GM19467 (cell line): ENCODE measurements at regions not wholly inside any gene's neighbourhood (a gene's known extent, or its start where the extent isn't known, plus 50 kb on each side); places are given as distances from the start of the nearest gene placed in this dataset.
"Not testable (repeated sequence)": the region's sequence is repeated elsewhere in the genome, so short reads cannot be mapped to it uniquely, and the experiment has no call there.

Source experiments
- ATAC-seq: cut with Tn5 transposase; IDR thresholded peaks from one replicate; pipeline ENCODE4 v1.9.1; 2021; ENCODE audit warnings: mild to moderate bottlenecking, moderate library complexity; ENCODE audit not compliant: unreplicated experiment

- no peak for ATAC-seq
Measured at GRCh38 chr16:73965591-73965990, 331.0 kb upstream of the PSMD7 start.

GRCh38 chr16:73956587-73957494, 339.8 kb upstream of the PSMD7 start:
- no peak for ATAC-seq

GRCh38 chr16:73955702-73956101, 340.9 kb upstream of the PSMD7 start:
- no peak for ATAC-seq

GRCh38 chr16:73955255-73955654, 341.4 kb upstream of the PSMD7 start:
- no peak for ATAC-seq

GRCh38 chr16:73951481-73951880, 345.1 kb upstream of the PSMD7 start:
- no peak for ATAC-seq

- ATAC-seq = no peak
Measured at GRCh38 chr16:73949574-73950320, 346.9 kb upstream of the PSMD7 start.

- no peak for ATAC-seq
Measured at GRCh38 chr16:73945631-73946030, 351.0 kb upstream of the PSMD7 start.

- not testable (repeated sequence) for ATAC-seq
Measured at GRCh38 chr16:73943184-73943583, 353.4 kb upstream of the PSMD7 start.

GRCh38 chr16:73940786-73941185, 355.8 kb upstream of the PSMD7 start:
- ATAC-seq = not testable (repeated sequence)

GRCh38 chr16:73923951-73924350, 372.7 kb upstream of the PSMD7 start:
- no peak for ATAC-seq

- no peak for ATAC-seq
Measured at GRCh38 chr16:73921295-73921694, 375.3 kb upstream of the PSMD7 start.

- ATAC-seq = no peak
Measured at GRCh38 chr16:73916829-73917594, 379.6 kb upstream of the PSMD7 start.

GRCh38 chr16:73915935-73916334, 380.7 kb upstream of the PSMD7 start:
- ATAC-seq = no peak

GRCh38 chr16:73915140-73915539, 381.5 kb upstream of the PSMD7 start:
- ATAC-seq = no peak

GRCh38 chr16:73912850-73913249, 383.8 kb upstream of the PSMD7 start:
- no peak for ATAC-seq

GRCh38 chr16:73912281-73912680, 384.3 kb upstream of the PSMD7 start:
- ATAC-seq = no peak

GRCh38 chr16:73909529-73910035, 387.0 kb upstream of the PSMD7 start:
- no peak for ATAC-seq

- ATAC-seq = no peak
Measured at GRCh38 chr16:73891129-73891542, 405.5 kb upstream of the PSMD7 start.

GRCh38 chr16:73890186-73891128, 406.2 kb upstream of the PSMD7 start:
- ATAC-seq = no peak
